Lung (tissue), 11 donors: ENCODE measurements at regions not wholly inside any gene's neighbourhood (a gene's known extent, or its start where the extent isn't known, plus 50 kb on each side); places are given as distances from the start of the nearest gene placed in this dataset.

Source experiments
- ATAC-seq: fragments of 200-7000 bp; cut with Tn5 transposase; one replicate; pipeline ENCODE4 v1.9.1; 2020; ENCODE audit warnings: moderate number of reproducible peaks; ENCODE audit not compliant: insufficient read depth, low FRiP score
- DNase-seq, 3 donors: peaks; one replicate each; pipeline ENCODE4 v3.0.0-alpha.2; 2013 to 2017
- H3K27ac ChIP-seq, 2 donors: one replicate each; pipeline ENCODE4 v1.5.1; 2013; ENCODE audit warnings: mild to moderate bottlenecking in 2 of 2, moderate library complexity in 2 of 2, control low read depth in 1 of 2, inconsistent platforms in 1 of 2, low read depth in 1 of 2, low read length in 1 of 2
- H3K27me3 ChIP-seq, 3 donors: one replicate each; pipeline ENCODE4 v1.5.1; 2013; ENCODE audit warnings: low read length in 2 of 3; ENCODE audit not compliant: control insufficient read depth in 3 of 3, insufficient read depth in 3 of 3
- H3K36me3 ChIP-seq, 4 donors: one replicate each; pipeline ENCODE4 v1.5.1; 2013; ENCODE audit warnings: low read length in 4 of 4, mild to moderate bottlenecking in 1 of 4, moderate library complexity in 1 of 4; ENCODE audit not compliant: control insufficient read depth in 4 of 4, insufficient read depth in 4 of 4
- H3K4me1 ChIP-seq, 5 donors: one replicate each; pipeline ENCODE4 v1.5.1; 2013; ENCODE audit warnings: low read length in 5 of 5, mild to moderate bottlenecking in 2 of 5, moderate library complexity in 1 of 5; ENCODE audit not compliant: control insufficient read depth in 5 of 5, insufficient read depth in 5 of 5
- H3K4me3 ChIP-seq: one replicate; pipeline ENCODE4 v1.5.1; 2013; ENCODE audit warnings: mild to moderate bottlenecking, control low read depth, moderate library complexity
- H3K9ac ChIP-seq, 2 donors: one replicate each; pipeline ENCODE4 v1.5.1; 2013; ENCODE audit warnings: low read length in 2 of 2, control low read depth in 1 of 2; ENCODE audit not compliant: insufficient read depth in 1 of 2
- H3K9me3 ChIP-seq, 4 donors: one replicate each; pipeline ENCODE4 v1.5.1; 2013; ENCODE audit warnings: low read length in 3 of 4, mild to moderate bottlenecking in 1 of 4, moderate library complexity in 1 of 4; ENCODE audit not compliant: control insufficient read depth in 4 of 4, insufficient read depth in 3 of 4
- CTCF ChIP-seq: IDR thresholded peaks from 2 replicates; pipeline ENCODE4 v1.5.1; 2012; ENCODE audit warnings: mild to moderate bottlenecking; ENCODE audit errors: control extremely low read depth, extremely low read depth
- WGBS, 2 donors: extraction: QIAGEN DNeasy Blood & Tissue Kit; methylation state at CpG; one replicate each; pipeline ENCODE4 v1.1.7; 2013; 5-methylcytosine and 5-hydroxymethylcytosine counted together
- donor health status: control.
- donor health status: control.
- donor health status: Bipolar disorder and iron deficiency.
- donor health status: healthy.
- donor health status: DM: yes; HTN: yes; CAD: no.

GRCh38 chr6:113540466-113540865, 316.7 kb upstream of the MARCKS start:
- Histone ChIP-seq H3K9ac (no peak overlapping the region), H3K4me1 (peaks cover 0 to 6% (median 0%) of the 10 kb centered on the region in 5 donors), H3K4me3 (no peak overlapping the region), H3K27ac (no peak overlapping the region), H3K27me3 (no peaks in the 10 kb centered on the region), H3K36me3 (no peaks in the 10 kb centered on the region), H3K9me3 (no peaks in the 10 kb centered on the region)
- ATAC-seq, result no peak
- DNase-seq, result no peak
- TF ChIP-seq CTCF, result no peak

- no peaks in the 10 kb centered on the region for H3K4me1 ChIP-seq
- TF ChIP-seq CTCF, result no peak
Measured at GRCh38 chr6:113551168-113551567, 306.0 kb upstream of the MARCKS start.

GRCh38 chr6:113556775-113557174, 300.4 kb upstream of the MARCKS start:
- H3K4me1 ChIP-seq, result peaks cover 0 to 18% (median 2%) of the 10 kb centered on the region in 5 donors
- H3K9me3 ChIP-seq, result peaks cover 0 to 2% (median 0%) of the 10 kb centered on the region in 4 donors
- no peak overlapping the region for H3K4me3 ChIP-seq
- no peak overlapping the region for H3K9ac ChIP-seq
- H3K36me3 ChIP-seq, result no peaks in the 10 kb centered on the region
- no peak overlapping the region for H3K27ac ChIP-seq
- ATAC-seq (no peak), DNase-seq (no peak)
- TF ChIP-seq CTCF, result no peak
- H3K27me3 ChIP-seq, result no peaks in the 10 kb centered on the region

More at GRCh38 chr6:113551168-113551567, 306.0 kb upstream of the MARCKS start:
- ATAC-seq (no peak), DNase-seq (no peak)
- H3K27ac ChIP-seq, result no peak overlapping the region
- no peaks in the 10 kb centered on the region for H3K9me3 ChIP-seq
- H3K4me3 ChIP-seq, result no peak overlapping the region
- no peaks in the 10 kb centered on the region for H3K36me3 ChIP-seq
- no peaks in the 10 kb centered on the region for H3K27me3 ChIP-seq
- H3K9ac ChIP-seq, result no peak overlapping the region
- WGBS, 2 donors, result 98 to 99% methylated on average over 2 of the region's 2 CpGs

GRCh38 chr6:113558431-113558830, 298.7 kb upstream of the MARCKS start:
- H3K4me1 ChIP-seq, result peaks cover 0 to 18% (median 2%) of the 10 kb centered on the region in 5 donors
- DNase-seq (no peak), ATAC-seq (no peak)
- H3K27ac ChIP-seq, result peak overlapping the region in 1 of 2 donors; percentile 52
- H3K9ac ChIP-seq, result no peak overlapping the region
- H3K36me3 ChIP-seq, result no peaks in the 10 kb centered on the region
- peaks cover 0 to 2% (median 0%) of the 10 kb centered on the region in 4 donors for H3K9me3 ChIP-seq
- no peak overlapping the region for H3K4me3 ChIP-seq
- no peaks in the 10 kb centered on the region for H3K27me3 ChIP-seq
- TF ChIP-seq CTCF, result no peak
